ENCODE measurements at regions not wholly inside any gene's neighbourhood (a gene's known extent, or its start where the extent isn't known, plus 50 kb on each side); places are given as distances from the start of the nearest gene placed in this dataset.
"Not testable (repeated sequence)": the region's sequence is repeated elsewhere in the genome, so short reads cannot be mapped to it uniquely, and the experiment has no call there.

DNA sequence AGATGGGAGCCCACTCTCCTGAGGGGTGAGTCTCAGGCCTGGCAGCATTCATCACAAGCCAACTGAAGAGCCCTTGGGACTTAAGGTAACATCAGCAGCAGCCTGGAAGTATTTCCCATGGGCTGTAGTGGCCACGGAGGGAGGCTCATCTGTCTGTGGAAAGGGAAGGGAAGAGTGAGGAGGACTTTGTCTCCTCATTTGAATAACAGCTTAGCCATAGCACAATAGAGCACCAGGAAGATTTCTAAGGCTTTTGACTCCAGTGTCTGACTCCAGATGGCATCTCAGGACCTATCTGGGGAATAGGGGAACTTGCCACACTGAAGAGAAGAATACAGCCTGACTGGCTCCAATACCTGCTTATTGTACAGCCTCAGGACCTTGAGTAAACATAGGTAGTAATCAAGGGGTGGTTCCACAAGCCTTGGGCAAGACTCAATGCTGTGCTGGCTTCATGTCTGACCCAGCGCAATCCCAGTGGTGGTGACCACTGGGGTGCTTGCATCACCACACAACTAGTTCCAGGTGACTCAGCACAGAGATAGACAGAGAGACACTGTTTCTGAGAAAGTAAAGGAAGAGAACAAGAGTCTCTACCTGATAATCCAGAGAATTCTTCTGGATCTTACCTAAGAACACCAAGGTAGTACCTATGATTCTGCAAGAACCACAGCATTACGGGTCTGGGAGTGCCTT, 510.5 kb upstream of the CCDC179 start:
- no peak for DNase-seq

DNA sequence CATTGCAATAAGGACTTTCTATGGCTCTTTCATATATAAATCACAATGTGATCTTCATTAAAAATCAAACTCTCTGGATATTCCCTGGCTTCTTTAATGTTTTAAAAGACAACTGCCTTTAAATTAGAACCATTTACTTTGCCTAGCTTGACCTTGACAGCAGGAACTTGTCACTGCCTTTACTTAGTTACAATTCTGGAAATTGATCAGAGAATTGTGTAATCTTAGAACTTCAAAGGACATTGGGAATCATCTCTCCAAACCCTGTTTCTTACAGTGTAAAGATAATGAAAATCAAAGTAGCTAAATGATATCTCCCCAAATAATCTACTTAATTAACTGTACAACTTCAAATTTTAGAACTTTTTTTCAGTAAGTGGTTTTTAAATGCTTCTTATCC, 517.6 kb upstream of the CCDC179 start:
- DNase-seq, result no peak

DNA sequence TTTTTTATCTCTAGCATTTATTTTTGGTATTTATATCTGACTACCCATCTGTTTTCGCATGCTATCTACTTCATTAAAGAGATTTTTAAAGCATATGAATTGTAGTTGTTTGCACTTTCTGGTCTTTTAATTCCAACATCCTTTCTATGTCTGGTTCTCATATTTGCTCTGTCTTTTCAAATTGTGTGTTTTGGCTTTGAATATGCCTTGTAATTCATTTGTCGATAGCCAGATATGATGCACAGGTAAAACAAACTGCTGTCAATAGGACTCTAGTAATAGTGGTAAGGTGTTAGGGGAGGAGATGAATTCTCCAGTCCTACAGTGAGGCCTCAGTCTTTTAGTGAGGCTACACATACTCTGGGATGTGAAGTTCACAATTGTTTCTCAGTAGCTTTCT, 530.8 kb upstream of the CCDC179 start:
- no peak for DNase-seq

- no peak for DNase-seq
Observed at GRCh38 chr11:23398052-23398451, 537.8 kb upstream of the CCDC179 start.

- no peak for DNase-seq
Observed at GRCh38 chr11:23399995-23400394, 539.7 kb upstream of the CCDC179 start.

DNA sequence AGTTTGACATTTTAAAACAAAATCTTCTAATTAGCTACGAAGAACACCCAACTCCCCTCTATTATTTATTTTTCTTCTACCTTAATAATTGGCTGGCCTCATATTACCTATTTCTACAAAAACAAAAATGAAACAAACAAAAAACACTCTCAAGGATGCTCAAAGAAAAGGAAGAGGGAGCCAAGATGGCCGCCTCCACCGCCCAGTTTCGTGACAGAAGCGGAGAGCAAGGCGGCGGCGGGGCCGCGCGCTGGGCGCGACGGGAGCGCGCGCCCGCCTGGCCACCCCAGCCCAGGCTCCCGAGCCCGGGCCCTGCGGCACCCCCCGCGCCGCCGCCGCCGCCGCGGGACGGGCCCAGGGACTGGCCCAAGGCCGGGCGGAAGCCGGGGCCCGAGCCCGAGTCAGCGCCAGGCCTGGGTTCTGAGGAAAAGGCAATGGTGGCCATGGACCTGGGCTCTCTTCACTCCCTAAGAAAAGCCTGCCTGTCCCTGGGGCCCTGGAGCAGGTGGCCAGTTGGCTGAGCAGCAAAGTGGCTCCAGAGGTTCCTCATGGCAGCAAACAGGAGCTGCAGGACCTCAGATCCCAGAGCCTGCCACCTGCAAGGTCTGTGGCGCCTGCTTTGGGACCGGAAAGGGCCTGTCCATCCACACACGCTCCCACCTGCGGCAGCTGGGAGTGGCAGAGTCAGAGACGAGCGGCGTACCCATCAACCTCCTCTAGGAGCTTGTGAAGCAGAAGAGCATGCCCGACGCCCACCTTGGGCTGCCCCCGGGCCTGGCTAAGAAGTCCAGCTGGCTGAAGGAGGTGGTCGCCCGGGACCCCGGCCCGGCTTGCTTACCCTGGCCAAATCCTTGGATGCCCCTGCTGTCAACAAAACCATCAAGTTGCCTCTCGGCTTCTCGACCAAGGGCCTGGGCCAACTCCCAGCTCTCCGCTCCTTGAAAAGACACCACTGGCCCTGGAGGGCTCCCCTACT, 543.2 kb upstream of the CCDC179 start:
- DNase-seq, result no peak

DNA sequence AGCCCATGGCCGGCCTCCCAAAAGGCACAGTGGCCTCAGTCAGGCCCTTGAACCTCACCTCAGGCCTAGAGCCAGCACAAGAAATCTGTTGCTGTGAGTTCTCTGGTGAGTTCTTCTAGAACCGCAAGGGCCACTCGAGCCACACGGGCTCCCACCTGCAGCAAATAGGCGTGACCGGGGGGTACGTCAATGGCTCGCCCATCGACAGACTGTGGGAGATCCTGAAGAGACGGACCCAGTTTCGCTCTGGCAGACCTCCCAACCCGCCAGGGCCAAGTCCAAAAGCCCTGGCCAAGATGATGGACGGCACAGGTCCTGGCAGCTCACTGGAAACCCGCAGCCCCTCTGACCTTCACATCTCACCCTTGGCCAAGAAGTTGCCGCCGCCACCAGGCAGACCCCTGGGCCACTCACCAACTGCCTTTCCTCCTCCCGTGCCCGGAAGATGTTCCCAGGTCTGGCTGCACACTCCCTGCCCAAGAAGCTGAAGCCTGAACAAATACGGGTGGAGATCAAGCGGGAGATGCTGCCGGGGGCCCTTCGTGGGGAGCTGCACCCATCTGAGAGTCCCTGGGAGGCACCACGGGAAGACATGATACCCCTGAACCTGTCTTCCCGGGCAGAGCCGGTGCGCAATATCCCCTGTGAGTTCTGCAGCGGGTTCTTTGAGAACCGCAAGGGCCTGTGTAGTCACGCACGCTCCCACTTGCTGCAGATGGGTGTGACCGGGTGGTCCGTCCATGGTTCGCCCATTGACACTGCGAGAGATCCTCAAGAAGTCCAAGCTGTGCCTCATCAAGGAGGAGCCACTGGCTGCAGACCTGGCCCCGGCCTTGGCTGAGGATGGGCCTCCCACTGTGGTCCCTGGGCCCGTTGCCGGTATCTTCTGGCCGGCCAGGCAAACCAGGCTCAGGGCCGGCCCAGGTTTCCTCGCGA, 544.2 kb upstream of the CCDC179 start:
- no peak for DNase-seq

DNA sequence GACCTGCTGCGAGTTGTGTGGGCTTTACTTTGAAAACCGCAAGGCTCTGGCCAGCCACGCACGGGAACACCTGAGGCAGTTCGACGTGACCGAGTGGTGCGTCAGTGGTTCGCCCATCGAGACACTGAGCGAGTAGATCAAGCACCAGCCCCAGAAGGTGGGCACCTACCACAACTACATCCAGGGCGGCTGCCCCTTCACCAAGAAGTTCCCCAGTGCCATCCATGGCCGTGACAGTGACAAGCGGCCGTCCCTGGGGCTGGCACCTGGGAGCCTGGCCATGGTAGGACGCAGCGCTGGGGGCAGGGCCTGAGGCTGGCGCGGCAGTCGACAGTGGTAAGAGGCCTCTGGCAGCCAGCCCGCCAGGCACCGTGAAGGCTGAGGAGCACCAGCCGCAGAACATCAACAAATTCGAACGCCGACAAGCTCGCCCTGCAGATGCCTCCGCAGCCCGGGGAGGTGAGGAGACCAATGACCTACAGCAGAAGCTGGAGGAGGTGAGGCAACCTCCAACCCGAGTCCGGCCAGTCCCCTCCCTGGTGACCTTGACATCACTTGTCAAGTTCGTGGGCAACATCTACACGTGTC, 545.2 kb upstream of the CCDC179 start:
- DNase-seq, result no peak

- no peak for DNase-seq
Observed at GRCh38 chr11:23406131-23406819, 546.0 kb upstream of the CCDC179 start.

- DNase-seq, result no peak
Observed at GRCh38 chr11:23413057-23413456, 552.8 kb upstream of the CCDC179 start.

DNA sequence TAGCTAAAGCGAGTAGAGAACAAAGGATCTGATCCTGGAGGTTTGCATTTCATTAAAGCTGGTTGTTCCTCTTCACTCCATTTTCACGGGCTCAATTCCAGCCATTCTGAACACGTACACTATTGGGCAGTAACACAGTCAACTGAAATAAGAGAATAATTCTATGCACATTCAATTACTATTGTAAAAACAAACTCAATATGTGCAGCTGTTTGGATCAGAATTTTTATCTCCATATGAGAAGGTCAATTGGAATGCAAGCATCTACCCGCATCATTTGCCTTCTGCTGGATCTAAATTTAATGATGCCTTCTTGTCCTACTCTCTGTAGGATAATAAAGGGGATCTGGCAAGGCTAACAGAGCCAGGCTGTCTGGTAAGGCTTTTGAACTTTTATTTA, 562.8 kb upstream of the CCDC179 start:
- peak; percentile 64 for DNase-seq

DNA sequence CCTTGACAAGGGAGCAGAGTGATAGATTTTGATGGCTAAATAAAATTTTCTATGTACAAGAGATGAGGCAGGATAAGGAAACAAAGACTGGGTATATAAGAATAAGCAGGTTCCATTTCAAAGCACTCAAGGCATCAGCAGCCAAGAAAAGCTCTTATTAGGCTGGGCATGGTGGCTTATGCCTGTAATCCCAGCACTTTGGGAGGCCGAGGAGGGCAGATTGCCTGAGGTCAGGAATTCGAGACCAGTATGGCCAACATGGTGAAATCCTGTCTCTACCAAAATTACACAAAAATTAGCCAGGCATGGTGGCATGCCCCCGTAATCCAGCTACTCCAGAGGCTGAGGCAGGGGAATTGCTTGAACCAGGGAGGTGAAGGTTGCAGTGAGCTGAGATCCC, 563.4 kb upstream of the CCDC179 start:
- DNase-seq, result no peak

- peak; percentile 70 for DNase-seq
Observed at GRCh38 chr11:23425381-23425780, 565.1 kb upstream of the CCDC179 start.

DNA sequence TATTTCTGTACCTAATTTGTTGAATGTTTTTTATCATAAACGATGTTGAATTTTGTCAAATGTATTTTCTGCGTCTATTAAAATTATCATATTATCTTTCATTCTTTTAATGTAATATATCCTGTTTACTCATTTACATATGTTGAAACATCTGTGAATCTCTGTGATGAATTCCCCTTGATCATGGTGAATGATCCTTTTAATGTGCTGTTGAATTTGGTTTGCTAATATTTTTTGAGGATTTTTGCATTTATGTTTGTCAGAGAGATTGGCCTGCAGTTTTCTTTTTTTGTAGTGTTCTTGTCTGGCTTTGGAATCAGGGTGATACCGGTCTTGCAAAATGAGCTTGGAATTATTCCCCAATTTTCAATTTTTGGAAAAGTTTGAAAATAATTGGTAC, 569.3 kb upstream of the CCDC179 start:
- DNase-seq, result no peak

DNA sequence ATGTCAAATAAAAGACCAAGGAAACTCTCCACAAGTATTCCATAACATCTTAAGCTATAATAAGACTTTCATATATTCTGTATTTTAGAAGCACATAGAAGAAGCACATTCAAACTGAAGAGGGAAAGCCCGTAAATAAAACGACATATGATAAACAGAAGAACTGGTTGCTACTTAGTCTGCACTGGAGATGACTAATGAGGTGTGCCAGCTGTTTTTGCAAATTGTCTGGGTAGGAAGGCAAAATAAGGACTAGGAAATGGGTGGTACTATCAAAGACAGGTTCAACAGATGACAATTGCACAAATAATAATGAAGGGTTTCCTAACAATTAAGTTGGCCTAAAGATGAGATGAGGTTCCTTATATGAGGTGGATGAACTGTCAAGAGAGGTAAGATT, 593.2 kb upstream of the CCDC179 start:
- no peak for DNase-seq

GRCh38 chr11:23455321-23455891, 595.1 kb upstream of the CCDC179 start:
- no peak for DNase-seq

GRCh38 chr11:23457641-23458040, 597.4 kb upstream of the CCDC179 start:
- no peak for DNase-seq

- no peak for DNase-seq
Observed at GRCh38 chr11:23471878-23472277, 611.6 kb upstream of the CCDC179 start.

DNA sequence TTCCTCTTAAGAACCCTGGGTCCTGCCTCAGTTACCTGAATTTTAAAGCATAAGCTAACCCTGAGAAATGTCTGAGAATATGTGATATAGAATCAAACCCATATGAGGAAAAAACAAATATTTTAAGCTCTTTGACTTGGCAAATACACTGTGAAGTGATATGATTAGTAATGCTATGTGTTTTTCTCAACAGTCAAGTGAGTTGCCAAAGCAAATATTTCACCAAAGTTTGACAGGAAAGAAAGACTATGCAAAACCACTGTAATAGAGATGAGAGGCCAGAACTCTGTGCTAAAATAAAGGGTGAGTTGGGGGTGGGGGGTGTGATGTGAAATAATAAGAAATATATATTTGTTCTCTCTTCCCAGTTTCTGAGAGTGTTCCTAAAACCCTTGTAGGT, 613.5 kb upstream of the CCDC179 start:
- peak; percentile 29 for DNase-seq

- no peak for DNase-seq
Observed at GRCh38 chr11:23480736-23481135, 620.5 kb upstream of the CCDC179 start.

- DNase-seq, result not testable (repeated sequence)
Observed at GRCh38 chr11:23484146-23484545, 623.9 kb upstream of the CCDC179 start.
